ENCODE measurements at regions not wholly inside any gene's neighbourhood (a gene's known extent, or its start where the extent isn't known, plus 50 kb on each side); places are given as distances from the start of the nearest gene placed in this dataset.

- TF ChIP-seq SUZ12 (IDR thresholded peaks at IDR 0.05; ENCODE audit: low read length) (no peak), RBBP5 (IDR thresholded peaks at IDR 0.05; ENCODE audit: borderline replicate concordance, low read depth, low read length) (no peak), NRF1 (IDR thresholded peaks at IDR 0.05; ENCODE audit: low read depth, low read length) (no peak), CREB1 (IDR thresholded peaks at IDR 0.05) (no peak), SP4 (IDR thresholded peaks at IDR 0.05; ENCODE audit: low read length) (no peak), CEBPB (IDR thresholded peaks at IDR 0.05; ENCODE audit: low read depth, low read length) (no peak)
Measured at GRCh38 chr5:124418390-124418789, 328.0 kb downstream of the ZNF608 start (continued).

Measured in H1 (cell line).